K562 (cell line): ENCODE measurements at regions not wholly inside any gene's neighbourhood (a gene's known extent, or its start where the extent isn't known, plus 50 kb on each side); places are given as distances from the start of the nearest gene placed in this dataset.

Experiments used
- ATAC-seq: fragments of 200-7000 bp; cut with Tn5 transposase; 3 replicates; pipeline ENCODE4 v1.9.1; 2020; ENCODE audit warnings: moderate library complexity
- BruUV-seq: library from RNA; stranded (reverse); fragments of 400-500 nt; replicated peaks from 2 replicates; lab custom pipeline; 2021; lab: Mats Ljungman, UMichigan
- CTCF ChIA-PET: fragments of 300-600 bp; formaldehyde crosslinking; extraction: SDS; loops from one replicate; lab custom pipeline; 2021; ENCODE audit warnings: low intra/inter-chr PET ratio; lab: Yijun Ruan, JAX
- POLR2A ChIA-PET: fragments of 300-600, 350-650 bp; sonication (Branson Sonifier 250); formaldehyde crosslinking; extraction: SDS; loops from one replicate; lab custom pipeline; 2021; ENCODE audit warnings: antibody characterized with exemption, inconsistent platforms; lab: Yijun Ruan, JAX
- DNase-seq, 4 experiments: peaks; one replicate each; pipeline versions ENCODE4 v3.0.0 to v3.0.0-alpha.2; 2011 to 2018; ENCODE audit warnings: low spot score in 3 of 4, mixed read lengths in 3 of 4; ENCODE audit errors: extremely low read depth in 1 of 4
- FAIRE-seq: peaks from 2 replicates; lab custom pipeline; 2011; peaks lifted over from hg19 to GRCh38; lab: Jason Lieb, UNC
- H2AFZ ChIP-seq: 2 replicates; pipeline ENCODE4 v1.6.0; 2011; ENCODE audit warnings: low read depth, low read length, control low read depth, inconsistent platforms
- H3K27ac ChIP-seq: fragments of 200-600 bp; 3 replicates; pipeline ENCODE4 v1.8.0; 2011; ENCODE audit warnings: low read depth, mild to moderate bottlenecking, control low read depth, inconsistent platforms, low read length, moderate library complexity, mixed read lengths; ENCODE audit errors: extremely low read depth
- H3K27me3 ChIP-seq, 2 experiments: fragments of 300-600 bp in 1 of 2; 2 replicates in 1 of 2; 3 replicates in 1 of 2; pipeline versions ENCODE4 v1.6.0 to v1.8.0; 2011; ENCODE audit warnings: inconsistent platforms in 2 of 2, low read length in 2 of 2, mild to moderate bottlenecking in 1 of 2, mixed read lengths in 1 of 2, moderate library complexity in 1 of 2; ENCODE audit not compliant: control insufficient read depth in 2 of 2, insufficient read depth in 2 of 2
- H3K36me3 ChIP-seq: fragments of 300-600 bp; 3 replicates; pipeline ENCODE4 v1.8.0; 2011; ENCODE audit warnings: mild to moderate bottlenecking, low read length, inconsistent platforms; ENCODE audit not compliant: control insufficient read depth, insufficient read depth
- H3K4me1 ChIP-seq, 2 experiments: fragments of 200-600 bp in 1 of 2; replicated peaks in 1 of 2; 2 replicates in 1 of 2; 3 replicates in 1 of 2; pipeline versions ENCODE4 v1.5.1 to v1.8.0; 2011; ENCODE audit warnings: inconsistent platforms in 2 of 2, low read length in 2 of 2, mild to moderate bottlenecking in 1 of 2, mixed read lengths in 1 of 2, moderate library complexity in 1 of 2; ENCODE audit not compliant: control insufficient read depth in 2 of 2, insufficient read depth in 2 of 2
- H3K4me2 ChIP-seq: 2 replicates; pipeline ENCODE4 v1.6.1; 2011; ENCODE audit warnings: low read length, control low read depth, inconsistent platforms, mixed read lengths; ENCODE audit not compliant: insufficient read depth
- H3K4me3 ChIP-seq: fragments of 200-600 bp; sonication (generic), shearing (Covaris generic); 2 replicates; pipeline ENCODE4 v1.5.1; 2016; ENCODE audit warnings: control low read depth, inconsistent platforms
- H3K79me2 ChIP-seq: fragments of 200-600 bp; 3 replicates; pipeline ENCODE4 v1.8.0; 2011; ENCODE audit warnings: low read length, inconsistent platforms; ENCODE audit not compliant: control insufficient read depth, insufficient read depth
- H3K9ac ChIP-seq, 2 experiments: 2 replicates each; pipeline versions ENCODE4 v1.6.0 to v1.6.1; 2011; ENCODE audit warnings: low read depth in 2 of 2, low read length in 2 of 2, control low read depth in 1 of 2, inconsistent platforms in 1 of 2, mild to moderate bottlenecking in 1 of 2, mixed read lengths in 1 of 2; ENCODE audit not compliant: insufficient read depth in 1 of 2
- H3K9me1 ChIP-seq: one replicate; pipeline ENCODE4 v1.6.0; 2011; ENCODE audit warnings: inconsistent platforms, mild to moderate bottlenecking, low read length, moderate library complexity; ENCODE audit not compliant: control insufficient read depth, insufficient read depth
- H3K9me3 ChIP-seq: replicated peaks from 2 replicates; pipeline ENCODE4 v1.5.1; 2011; ENCODE audit warnings: low read depth, low read length, inconsistent platforms; ENCODE audit not compliant: control insufficient read depth, insufficient read depth
- H4K20me1 ChIP-seq: replicated peaks from 2 replicates; pipeline ENCODE4 v1.6.1; 2011; ENCODE audit warnings: low read length, inconsistent platforms, mixed read lengths; ENCODE audit not compliant: control insufficient read depth, insufficient read depth
- ASH1L ChIP-seq: fragments of 450-650 bp; IDR thresholded peaks from 2 replicates; pipeline ENCODE4 v1.6.1; 2018; ENCODE audit warnings: borderline replicate concordance, mild to moderate bottlenecking, low read depth; ENCODE audit not compliant: partially characterized antibody
- E2F8 ChIP-seq: fragments of 450-650 bp; IDR thresholded peaks from 2 replicates; pipeline ENCODE4 v1.7.1; 2018; ENCODE audit warnings: mild to moderate bottlenecking, low read depth; ENCODE audit not compliant: partially characterized antibody
- EHMT2 ChIP-seq: fragments of 450-650 bp; IDR thresholded peaks from 2 replicates; pipeline ENCODE4 v1.6.1; 2018; ENCODE audit warnings: antibody characterized with exemption
- GABPB2 ChIP-seq: fragments of 250-450 bp; sonication (Bioruptor Pico); conservative IDR thresholded peaks from 2 replicates; pipeline ENCODE4 v1.5.1; 2021; ENCODE audit warnings: mild to moderate bottlenecking
- NCOA2 ChIP-seq, 2 experiments: fragments of 450-650 bp; IDR thresholded peaks; 2 replicates each; pipeline ENCODE4 v1.6.1; 2018; ENCODE audit warnings: mild to moderate bottlenecking in 2 of 2, moderate library complexity in 1 of 2; ENCODE audit not compliant: partially characterized antibody in 2 of 2
- NCOR1 ChIP-seq: fragments of 450-650 bp; IDR thresholded peaks from 2 replicates; pipeline ENCODE4 v1.6.1; 2016; ENCODE audit warnings: mild to moderate bottlenecking, moderate library complexity
- PHB ChIP-seq: fragments of 250-450 bp; sonication (Bioruptor Pico); IDR thresholded peaks from 2 replicates; pipeline ENCODE4 v1.5.0; 2021
- SRF ChIP-seq, 2 experiments: fragments of 250-450, 450-650 bp in 1 of 2; sonication (Bioruptor Pico) in 1 of 2; sonication (generic) in 1 of 2; formaldehyde crosslinking; IDR thresholded peaks; 2 replicates each; pipeline versions ENCODE4 v1.5.0 to v1.5.1; 2020 to 2022; ENCODE audit warnings: mild to moderate bottlenecking in 1 of 2, missing genetic modification reagents in 1 of 2
- YY1 ChIP-seq, 3 experiments: IDR thresholded peaks; 2 replicates each; pipeline ENCODE4 v1.6.1; 2011; ENCODE audit warnings: low read length in 2 of 3, mild to moderate bottlenecking in 2 of 3, moderate library complexity in 2 of 3, borderline replicate concordance in 1 of 3, control low read depth in 1 of 3, low read depth in 1 of 3; ENCODE audit not compliant: insufficient read depth in 3 of 3, insufficient replicate concordance in 2 of 3, control insufficient read depth in 1 of 3, insufficient read length in 1 of 3; ENCODE audit errors: extremely low read depth in 1 of 3
- ZNF12 ChIP-seq: sonication (generic); formaldehyde crosslinking; IDR thresholded peaks from 2 replicates; pipeline ENCODE4 v1.4.0; 2020; ENCODE audit warnings: mild to moderate bottlenecking, missing genetic modification reagents
- ZNF232 ChIP-seq: sonication (generic); formaldehyde crosslinking; IDR thresholded peaks from 2 replicates; pipeline ENCODE4 v1.8.0; 2022; ENCODE audit warnings: mild to moderate bottlenecking, missing genetic modification reagents
- ZNF449 ChIP-seq: fragments of 250-450 bp; sonication (Bioruptor Pico); IDR thresholded peaks from 2 replicates; pipeline ENCODE4 v1.8.0; 2022; ENCODE audit warnings: moderate library complexity, mild to moderate bottlenecking, inconsistent platforms
- WGBS: fragments of 100-300 bp; shearing (Covaris generic); methylation state at CpG from one replicate; pipeline ENCODE4 v1.1.6; 2016; ENCODE audit warnings: low coverage, mixed read lengths; ENCODE audit not compliant: insufficient coverage; ENCODE audit errors: missing lambda C conversion rate; 5-methylcytosine and 5-hydroxymethylcytosine counted together
- in situ Hi-C: fragments of 300-500 bp; cut with MboI; formaldehyde crosslinking; loops from 4 replicates; pipeline ENCODE4 v1.15.0; 2018; ENCODE audit warnings: inconsistent platforms, mixed read lengths
- intact Hi-C: fragments of 100-400 bp; cut with micrococcal nuclease; formaldehyde crosslinking; loops from 2 replicates; pipeline ENCODE4 v1.14.2; 2022

GRCh38 chr6:21654361-21654760, 60.8 kb downstream of the SOX4 start:
- no TSS peak for BruUV-seq
- DNase-seq (no peak), ATAC-seq (no peak), FAIRE-seq (no peak)
- intact Hi-C loops: no loop called here
- no peaks in the 10 kb centered on the region for H3K9me3 ChIP-seq
- no peak overlapping the region for H3K27ac ChIP-seq
- TF ChIP-seq NCOA2 (IDR thresholded peaks at IDR 0.05; ENCODE audit: partially characterized antibody in 2 of 2): no peak
- ChIA-PET CTCF (no interaction called here), POLR2A (no interaction called here)
- H2AFZ ChIP-seq: no peak overlapping the region
- no peaks in the 10 kb centered on the region for H3K79me2 ChIP-seq
- no peaks in the 10 kb centered on the region for H3K36me3 ChIP-seq
- no peak overlapping the region for H3K4me2 ChIP-seq
- no peak overlapping the region for H3K9ac ChIP-seq
- in situ Hi-C loops: no loop called here
- 0 out of 5 replicates have a peak, but pooled peaks cover 2 to 11% of the 10 kb centered on the region in 2 experiments for H3K27me3 ChIP-seq
- H3K4me3 ChIP-seq: no peak overlapping the region
- H4K20me1 ChIP-seq: no peaks in the 10 kb centered on the region
- H3K4me1 ChIP-seq: no peaks in the 10 kb centered on the region
- H3K9me1 ChIP-seq: no peaks in the 10 kb centered on the region
- WGBS: 4% methylated on average over 2 of the region's 2 CpGs

GRCh38 chr6:21663966-21664313, 70.4 kb downstream of the SOX4 start:
- peaks cover 0 to 7% of the 10 kb centered on the region in 2 experiments; a peak in 1 of 5 replicates for H3K4me1 ChIP-seq
- DNase-seq (no peak), FAIRE-seq (no peak), ATAC-seq (no peak)
- no peak overlapping the region for H3K4me3 ChIP-seq
- in situ Hi-C loops: no loop called here
- H3K79me2 ChIP-seq: no peaks in the 10 kb centered on the region
- no TSS peak for BruUV-seq
- no peak overlapping the region for H3K4me2 ChIP-seq
- no peak overlapping the region for H3K27ac ChIP-seq
- peaks cover 34 to 44% of the 10 kb centered on the region in 2 experiments for H3K27me3 ChIP-seq
- no peak overlapping the region for H2AFZ ChIP-seq
- intact Hi-C loops: no loop called here
- CTCF ChIA-PET: no interaction called here
- H3K36me3 ChIP-seq: no peaks in the 10 kb centered on the region
- no peaks in the 10 kb centered on the region for H3K9me3 ChIP-seq
- H4K20me1 ChIP-seq: no peaks in the 10 kb centered on the region
- no peak overlapping the region for H3K9ac ChIP-seq
- POLR2A ChIA-PET: no interaction called here
- 7% methylated on average over 9 of the region's 10 CpGs for WGBS
- H3K9me1 ChIP-seq: peaks cover 2% of the 10 kb centered on the region
- TF ChIP-seq NCOR1: no peak
- no peak for TF ChIP-seq ZNF449
- TF ChIP-seq ASH1L: no peak
- TF ChIP-seq ZNF12 (CRISPR knock-in tag): no peak
- TF ChIP-seq ZNF232 (CRISPR knock-in tag): no peak
- no peak for TF ChIP-seq PHB
- TF ChIP-seq SRF (CRISPR knock-in tag; IDR thresholded peaks at IDR 0.05): no peak
- TF ChIP-seq GABPB2 (CRISPR knock-in tag): no peak
- no peak for TF ChIP-seq E2F8
- no peak for TF ChIP-seq YY1 (IDR thresholded peaks at IDR 0.05; ENCODE audit: borderline replicate concordance in 1 of 3, control insufficient read depth in 1 of 3, extremely low read depth in 1 of 3, insufficient read depth in 3 of 3, insufficient read length in 1 of 3, insufficient replicate concordance in 2 of 3, low read depth in 1 of 3, low read length in 2 of 3)
- no peak for TF ChIP-seq EHMT2
